GM12873 (cell line): ENCODE measurements at regions not wholly inside any gene's neighbourhood (a gene's known extent, or its start where the extent isn't known, plus 50 kb on each side); places are given as distances from the start of the nearest gene placed in this dataset.

Experiments used
- TF ChIP-seq, protein P1 (sequence below): IDR thresholded peaks from 2 replicates; pipeline ENCODE4 v1.5.1; 2012; ENCODE audit warnings: low read depth, mild to moderate bottlenecking, moderate library complexity, low read length, control low read depth; ENCODE audit not compliant: insufficient read depth; ENCODE audit errors: missing control alignments

GRCh38 chr10:55220975-55221374 lies 419.9 kb upstream of the PCDH15 start:
- TF ChIP-seq, protein P1, sequence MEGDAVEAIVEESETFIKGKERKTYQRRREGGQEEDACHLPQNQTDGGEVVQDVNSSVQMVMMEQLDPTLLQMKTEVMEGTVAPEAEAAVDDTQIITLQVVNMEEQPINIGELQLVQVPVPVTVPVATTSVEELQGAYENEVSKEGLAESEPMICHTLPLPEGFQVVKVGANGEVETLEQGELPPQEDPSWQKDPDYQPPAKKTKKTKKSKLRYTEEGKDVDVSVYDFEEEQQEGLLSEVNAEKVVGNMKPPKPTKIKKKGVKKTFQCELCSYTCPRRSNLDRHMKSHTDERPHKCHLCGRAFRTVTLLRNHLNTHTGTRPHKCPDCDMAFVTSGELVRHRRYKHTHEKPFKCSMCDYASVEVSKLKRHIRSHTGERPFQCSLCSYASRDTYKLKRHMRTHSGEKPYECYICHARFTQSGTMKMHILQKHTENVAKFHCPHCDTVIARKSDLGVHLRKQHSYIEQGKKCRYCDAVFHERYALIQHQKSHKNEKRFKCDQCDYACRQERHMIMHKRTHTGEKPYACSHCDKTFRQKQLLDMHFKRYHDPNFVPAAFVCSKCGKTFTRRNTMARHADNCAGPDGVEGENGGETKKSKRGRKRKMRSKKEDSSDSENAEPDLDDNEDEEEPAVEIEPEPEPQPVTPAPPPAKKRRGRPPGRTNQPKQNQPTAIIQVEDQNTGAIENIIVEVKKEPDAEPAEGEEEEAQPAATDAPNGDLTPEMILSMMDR: no peak

GRCh38 chr10:55215699-55216098 lies 414.7 kb upstream of the PCDH15 start:
- TF ChIP-seq, protein P1: no peak

- TF ChIP-seq, protein P1: no peak
Measured at GRCh38 chr10:55214608-55215007, 413.6 kb upstream of the PCDH15 start.

GRCh38 chr10:55212051-55212450 lies 411.0 kb upstream of the PCDH15 start:
- TF ChIP-seq, protein P1: no peak

GRCh38 chr10:55203874-55204273 lies 402.8 kb upstream of the PCDH15 start:
- TF ChIP-seq, protein P1: no peak

GRCh38 chr10:55203319-55203718 lies 402.3 kb upstream of the PCDH15 start:
- TF ChIP-seq, protein P1: no peak

GRCh38 chr10:55200020-55200419 lies 399.0 kb upstream of the PCDH15 start:
- TF ChIP-seq, protein P1: no peak

DNA sequence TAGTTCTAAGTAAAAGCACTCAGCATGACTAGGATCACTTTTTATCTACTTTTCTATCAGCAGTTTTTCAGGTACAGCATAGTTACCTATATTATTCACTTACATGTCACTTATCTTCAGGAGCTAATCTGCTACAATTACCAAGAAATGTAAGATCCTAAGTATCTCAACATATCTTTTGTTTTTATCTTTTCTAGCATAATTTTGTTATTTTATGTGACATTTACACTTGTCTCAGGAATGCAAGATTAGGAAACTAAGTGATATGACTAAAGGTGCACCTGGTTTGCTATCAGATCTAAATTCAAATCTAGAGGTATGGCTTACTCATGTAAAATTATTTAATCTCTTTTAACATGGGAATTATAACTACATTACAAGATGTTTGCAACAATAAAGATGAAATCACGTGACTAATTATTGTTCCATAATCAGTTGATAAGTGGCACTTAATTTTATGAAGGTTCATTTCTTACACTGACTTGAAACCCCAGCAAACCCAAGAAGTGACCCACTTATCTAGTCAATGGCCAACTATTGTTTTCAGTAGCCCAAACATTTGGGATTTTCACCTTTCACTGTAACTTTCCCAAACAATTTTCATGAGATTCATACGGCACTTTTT lies 390.3 kb upstream of the PCDH15 start:
- TF ChIP-seq, protein P1: no peak
